Activated CD4-positive, alpha-beta T cell treated with anti-CD3 and anti-CD28 coated beads for 4 hours (primary cell): ENCODE measurements at regions not wholly inside any gene's neighbourhood (a gene's known extent, or its start where the extent isn't known, plus 50 kb on each side); places are given as distances from the start of the nearest gene placed in this dataset.

Source experiments
- DNase-seq, 2 donors: peaks; one replicate each; pipeline ENCODE4 v3.0.0-alpha.2; 2020

DNA sequence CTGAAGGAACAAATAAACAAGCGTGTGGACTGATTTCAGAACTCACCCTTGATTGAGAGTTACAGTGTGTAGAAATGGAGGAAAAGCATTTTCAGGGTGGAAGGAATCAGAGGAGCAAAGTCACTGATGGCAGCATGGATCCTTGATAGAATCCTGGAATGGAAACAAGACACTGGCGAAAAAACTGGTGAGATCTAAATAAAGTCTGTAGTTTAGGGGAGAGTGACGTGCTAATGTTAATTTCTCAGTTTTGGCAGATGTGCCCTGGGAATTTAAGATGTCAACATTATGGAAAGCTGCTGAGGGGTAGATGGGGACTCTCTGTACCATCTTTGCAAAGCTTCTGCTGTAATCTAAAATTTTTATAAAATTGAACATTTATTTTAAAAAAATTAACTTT, 378.0 kb downstream of the UQCRFS1 start:
- DNase-seq = no peak

DNA sequence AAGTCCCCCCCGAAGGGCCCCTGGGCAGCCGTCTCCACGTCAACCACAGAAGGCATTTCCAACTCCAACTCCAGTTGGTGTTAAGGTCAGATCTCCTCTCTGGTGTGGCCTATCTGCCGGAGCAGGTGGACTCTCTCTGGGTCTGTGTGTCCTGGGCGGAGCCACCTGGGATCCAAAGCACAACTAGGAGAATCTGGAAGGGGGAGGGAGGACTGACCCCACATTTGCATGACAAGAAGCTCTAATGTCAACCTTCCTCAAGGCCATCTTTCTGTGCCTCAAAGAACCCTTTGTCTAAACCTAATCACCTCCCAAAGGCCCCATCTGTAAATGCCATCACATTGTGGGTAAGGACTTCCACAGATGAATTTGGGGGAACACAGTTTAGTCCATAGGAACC, 381.5 kb downstream of the UQCRFS1 start:
- DNase-seq = no peak

DNA sequence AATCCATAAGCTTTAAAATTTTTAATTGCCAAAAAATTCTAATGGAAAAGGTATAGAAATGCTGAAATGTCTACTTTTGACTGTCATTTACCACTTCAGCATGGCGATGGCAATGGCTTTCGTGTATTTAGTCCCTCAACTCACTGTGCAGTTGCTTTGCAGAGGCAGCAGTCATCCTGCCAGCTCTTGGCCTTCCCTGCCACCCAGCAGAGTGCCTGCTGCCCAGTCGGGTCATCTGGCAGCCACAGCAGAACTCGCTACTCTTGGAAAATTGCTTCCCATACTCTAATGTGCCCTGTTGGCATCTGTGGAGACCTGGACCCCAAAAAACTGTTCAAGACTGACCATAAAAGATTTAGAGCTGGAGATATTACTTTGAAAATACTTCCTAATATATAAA, 383.2 kb downstream of the UQCRFS1 start:
- DNase-seq = no peak

DNA sequence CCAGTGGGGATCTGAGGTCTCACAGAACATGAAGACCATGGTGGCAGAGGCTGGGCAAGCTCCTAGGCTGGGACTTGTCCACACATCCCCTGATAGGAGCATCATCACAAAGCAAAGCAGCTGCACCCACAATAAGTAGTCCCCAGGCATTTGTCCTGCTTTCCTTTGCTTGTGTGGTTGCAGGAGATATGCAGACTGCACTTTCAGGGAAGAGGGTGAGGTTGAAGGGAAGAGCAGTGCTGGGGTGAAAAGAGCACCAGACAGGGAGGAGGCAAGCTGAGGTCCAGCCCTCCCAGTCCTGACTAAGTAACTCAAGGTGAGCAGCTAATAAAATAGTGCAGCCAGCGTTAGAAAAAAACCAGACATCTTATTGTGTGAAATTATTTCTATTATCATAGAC, 383.6 kb downstream of the UQCRFS1 start:
- no peak for DNase-seq

- no peak for DNase-seq
Measured at GRCh38 chr19:28828276-28828870, 384.6 kb downstream of the UQCRFS1 start.

DNA sequence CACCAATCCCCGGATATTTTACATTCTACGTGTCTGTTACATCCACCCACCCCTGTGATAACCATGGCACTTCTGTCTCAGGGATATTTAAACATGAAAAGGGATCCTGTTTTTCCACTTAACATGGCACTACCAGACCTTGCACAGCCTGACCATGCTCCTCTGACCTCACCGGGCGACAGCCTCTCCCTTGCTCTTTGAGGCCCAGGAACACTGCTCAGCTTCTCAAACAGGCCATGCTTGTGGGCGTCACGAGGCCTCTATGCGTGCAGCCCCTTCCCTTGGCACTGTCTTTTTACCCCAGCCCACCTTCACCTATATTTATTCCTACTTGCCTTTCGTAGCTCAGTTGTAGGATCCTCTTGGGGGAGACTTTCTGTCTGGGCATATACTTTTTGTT, 385.6 kb downstream of the UQCRFS1 start:
- DNase-seq = no peak

DNA sequence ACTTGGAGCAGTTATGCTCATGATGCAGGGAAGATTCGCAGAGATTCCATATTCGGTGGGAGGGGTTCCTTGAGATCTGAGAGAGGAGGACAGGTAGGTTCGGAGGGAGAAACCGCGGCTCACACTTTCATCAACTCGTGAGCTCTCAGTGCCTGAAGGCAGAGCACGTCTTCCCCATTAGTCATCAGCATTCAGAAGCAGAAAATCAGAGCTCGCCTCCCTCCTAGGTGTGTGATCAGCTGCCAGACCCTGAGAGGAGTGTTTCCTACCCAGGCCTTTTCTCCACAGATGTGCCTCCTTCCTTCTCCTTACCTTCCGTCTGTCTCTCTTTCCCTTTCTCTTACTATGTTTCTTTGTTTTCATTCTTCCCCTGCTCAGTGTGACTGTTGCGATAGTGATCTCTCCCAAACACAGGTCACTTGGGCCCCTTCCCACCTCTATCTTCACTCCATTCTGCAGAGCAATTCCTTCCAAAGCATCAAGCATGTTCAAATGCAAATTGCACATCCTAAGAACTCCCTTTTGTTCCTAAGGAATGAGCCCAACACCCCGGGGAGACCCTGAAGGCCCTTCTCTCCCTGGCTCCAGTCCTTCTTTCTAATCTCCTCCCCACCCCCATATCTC, 389.5 kb downstream of the UQCRFS1 start:
- no peak for DNase-seq

GRCh38 chr19:28820289-28820688, 392.7 kb downstream of the UQCRFS1 start:
- DNase-seq = no peak

DNA sequence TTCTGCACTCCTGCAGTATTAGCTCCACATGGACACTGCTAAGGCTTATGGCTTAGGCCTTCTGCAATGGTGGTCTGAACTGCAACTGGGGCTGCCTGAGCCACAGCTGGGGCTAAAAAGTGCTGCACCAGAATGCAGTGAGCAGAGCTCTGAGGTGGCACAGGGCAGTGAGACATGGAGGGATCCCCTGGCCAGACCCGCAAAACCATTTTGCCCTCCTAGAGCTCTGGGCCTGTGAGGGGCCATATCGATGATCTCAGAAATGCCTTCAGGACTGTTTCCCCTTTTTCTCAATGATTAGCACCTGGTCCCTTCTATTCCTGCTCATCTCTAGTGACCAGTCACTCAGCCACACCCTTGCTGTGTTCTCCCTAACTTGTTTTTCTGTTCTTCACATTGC, 397.7 kb downstream of the UQCRFS1 start:
- DNase-seq = no peak

- DNase-seq = no peak
Measured at GRCh38 chr19:28794301-28794700, 418.6 kb downstream of the UQCRFS1 start.

DNA sequence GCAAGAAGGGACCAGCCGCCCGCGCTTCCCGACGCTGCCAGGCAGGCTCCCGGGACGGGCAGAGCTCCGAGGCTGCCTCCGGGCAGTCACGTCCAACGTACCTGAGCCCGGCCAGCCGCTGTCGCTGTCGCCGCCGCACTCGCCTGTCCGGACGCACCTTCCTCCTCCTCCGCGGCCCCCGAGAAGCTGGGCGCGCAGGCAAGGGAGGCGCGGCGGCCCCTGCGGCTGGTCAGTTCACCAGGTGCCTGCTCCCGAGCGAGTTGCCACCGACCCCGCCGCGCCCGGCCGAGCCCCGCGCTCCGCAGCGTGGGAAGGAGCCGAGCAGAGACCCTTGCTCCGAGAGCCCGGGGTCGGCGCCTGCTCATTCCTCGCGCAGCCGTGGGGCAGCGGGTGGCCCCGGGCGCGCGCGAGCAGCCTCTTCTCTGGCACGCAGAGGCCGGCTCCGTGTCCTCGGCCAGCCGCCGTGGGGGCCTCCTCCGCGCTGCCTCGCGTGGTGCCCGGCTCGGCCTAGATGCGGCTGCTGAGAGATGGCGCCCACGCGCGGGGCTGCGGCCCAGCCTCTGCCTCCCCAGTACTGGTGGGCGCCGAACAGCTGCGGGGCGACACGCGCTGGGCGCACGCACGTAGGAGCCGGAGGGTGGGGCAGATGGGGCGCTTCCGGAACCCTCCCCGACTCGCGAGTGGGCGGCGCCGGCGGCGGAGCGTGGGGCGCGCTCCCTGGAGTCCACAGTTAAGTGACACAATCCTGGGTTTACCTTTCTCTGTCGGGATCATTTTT, 419.4 kb downstream of the UQCRFS1 start:
- DNase-seq = no peak

DNA sequence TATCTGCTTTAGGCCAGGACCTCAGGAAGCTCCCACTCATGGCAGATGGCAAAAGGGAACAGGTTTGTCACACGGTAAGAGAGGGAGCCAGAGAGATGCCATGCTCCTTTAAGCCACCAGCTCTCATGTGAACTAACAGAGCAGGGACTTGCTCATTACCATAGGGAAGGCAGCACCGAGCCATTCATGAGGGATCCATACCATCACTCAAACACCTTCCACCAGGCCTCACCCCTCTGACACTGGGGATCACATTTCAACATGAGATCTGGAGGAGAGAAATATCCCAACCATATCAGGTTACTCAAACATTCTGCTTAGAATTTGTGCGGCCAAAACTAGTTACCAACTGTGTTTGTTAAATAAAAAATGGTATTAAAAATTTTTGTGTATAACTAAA, 427.0 kb downstream of the UQCRFS1 start:
- DNase-seq = no peak

GRCh38 chr19:28764066-28764465, 448.9 kb downstream of the UQCRFS1 start:
- DNase-seq = no peak

DNA sequence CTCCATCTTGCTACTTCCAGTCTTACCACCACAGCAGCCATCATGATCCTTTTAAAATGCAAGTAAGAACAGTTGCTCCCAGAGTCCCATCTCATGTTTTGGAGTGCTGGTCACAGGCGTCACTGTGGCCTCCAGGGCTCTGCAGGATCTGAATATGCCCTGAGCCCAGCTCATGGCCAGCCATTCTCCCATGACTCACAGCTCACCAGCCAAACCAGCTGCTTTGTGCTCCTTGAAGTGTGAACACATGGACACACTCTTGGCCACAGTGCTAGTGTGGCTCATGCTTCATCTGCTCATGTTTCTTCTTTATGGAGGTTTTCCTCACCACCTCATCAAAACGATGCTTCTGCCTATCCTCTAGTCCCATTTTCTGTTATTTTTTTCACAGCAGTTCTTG, 466.5 kb downstream of the UQCRFS1 start:
- no peak for DNase-seq

GRCh38 chr19:28744943-28745342, 468.0 kb downstream of the UQCRFS1 start:
- DNase-seq = no peak

- DNase-seq = no peak
Measured at GRCh38 chr19:28744014-28744413, 468.9 kb downstream of the UQCRFS1 start.

GRCh38 chr19:28737021-28737895, 475.7 kb downstream of the UQCRFS1 start:
- no peak for DNase-seq

DNA sequence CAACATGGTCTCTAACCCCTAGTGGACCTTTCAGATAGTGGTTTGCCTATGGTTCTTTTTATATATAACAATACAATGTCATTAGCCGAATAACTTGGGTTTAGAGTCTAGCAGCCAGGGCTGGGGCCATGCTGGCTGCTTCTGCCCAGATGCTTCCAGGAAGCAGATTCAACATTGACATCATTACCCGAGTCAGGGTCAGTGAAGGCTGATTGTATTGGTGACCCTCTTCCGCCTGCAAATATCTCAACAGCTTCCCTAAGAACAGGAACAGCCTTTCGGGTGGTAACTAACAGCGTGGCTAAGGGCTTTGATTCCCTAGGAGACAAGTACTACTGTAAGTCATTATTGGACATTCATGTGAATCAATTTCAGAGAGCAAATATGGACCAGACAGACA, 476.4 kb downstream of the UQCRFS1 start:
- no peak for DNase-seq

GRCh38 chr19:28731577-28731976, 481.4 kb downstream of the UQCRFS1 start:
- no peak for DNase-seq

DNA sequence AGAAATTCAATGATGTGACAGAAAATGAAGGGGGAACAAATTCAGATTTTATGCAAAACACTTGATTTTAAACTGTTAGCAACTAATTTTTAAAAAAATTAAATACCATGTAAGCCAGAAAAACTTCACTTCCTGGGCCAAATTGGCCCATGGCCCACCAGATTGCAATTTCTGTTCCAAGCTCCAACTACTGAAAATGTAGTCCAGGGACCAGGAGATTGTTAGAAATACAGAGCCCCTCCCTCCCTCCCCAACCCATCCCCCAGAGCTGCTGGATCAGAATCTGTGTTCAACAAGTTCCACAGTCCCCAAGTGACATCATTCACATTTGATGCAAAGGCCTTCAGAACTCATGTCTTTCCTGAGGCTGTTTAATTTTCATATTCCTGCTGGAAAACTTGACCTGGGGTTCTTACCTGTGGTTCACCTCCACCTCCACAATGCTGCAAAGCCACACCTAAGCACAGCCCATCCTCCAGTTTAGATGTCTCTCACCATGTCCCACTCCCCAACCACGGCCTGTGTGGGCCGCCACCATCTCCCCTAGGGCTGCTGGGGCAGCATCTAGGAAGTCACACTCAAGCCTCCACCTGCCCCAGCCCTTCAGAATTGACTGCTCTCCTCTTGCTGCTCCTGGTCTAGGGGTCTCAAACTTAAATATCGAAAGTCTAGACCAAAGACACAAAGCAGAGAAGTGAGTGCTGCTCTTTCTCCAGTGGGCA, 482.0 kb downstream of the UQCRFS1 start:
- DNase-seq = no peak

- DNase-seq = peak in 1 of 2 donors; percentile 23
Measured at GRCh38 chr19:28727480-28728159, 485.3 kb downstream of the UQCRFS1 start.
